ENCODE measurements at regions not wholly inside any gene's neighbourhood (a gene's known extent, or its start where the extent isn't known, plus 50 kb on each side); places are given as distances from the start of the nearest gene placed in this dataset.

DNA sequence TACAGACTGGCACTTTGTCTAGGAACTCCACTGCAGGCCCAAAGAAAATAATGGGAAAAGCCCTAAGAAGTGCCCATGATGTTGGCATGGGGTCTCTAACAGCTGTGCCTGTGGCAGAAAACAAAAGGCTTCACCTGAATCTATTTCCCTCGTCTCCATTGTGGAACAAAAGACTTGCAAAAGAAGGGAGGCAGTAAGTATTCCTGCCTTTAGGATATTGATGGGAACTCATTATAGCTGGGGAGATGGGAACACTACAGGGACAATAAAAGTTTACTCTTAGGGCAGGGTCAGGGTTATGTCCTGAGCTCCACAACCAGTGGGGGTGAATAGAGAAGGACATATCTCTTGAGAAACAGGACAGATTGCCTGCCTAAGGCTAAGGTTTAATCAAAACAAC, 930.6 kb upstream of the EPHA6 start:
- Histone ChIP-seq H3K27me3 (ENCODE audit: insufficient read depth, low read depth, severe bottlenecking) (peaks cover 42% of the 10 kb centered on the region), H3K4me3 (ENCODE audit: low read depth, low read length) (no peak overlapping the region), H3K9me3 (ENCODE audit: severe bottlenecking) (no peaks in the 10 kb centered on the region), H3K27ac (no peak overlapping the region), H3K36me3 (no peaks in the 10 kb centered on the region)
- TF ChIP-seq, protein P1, sequence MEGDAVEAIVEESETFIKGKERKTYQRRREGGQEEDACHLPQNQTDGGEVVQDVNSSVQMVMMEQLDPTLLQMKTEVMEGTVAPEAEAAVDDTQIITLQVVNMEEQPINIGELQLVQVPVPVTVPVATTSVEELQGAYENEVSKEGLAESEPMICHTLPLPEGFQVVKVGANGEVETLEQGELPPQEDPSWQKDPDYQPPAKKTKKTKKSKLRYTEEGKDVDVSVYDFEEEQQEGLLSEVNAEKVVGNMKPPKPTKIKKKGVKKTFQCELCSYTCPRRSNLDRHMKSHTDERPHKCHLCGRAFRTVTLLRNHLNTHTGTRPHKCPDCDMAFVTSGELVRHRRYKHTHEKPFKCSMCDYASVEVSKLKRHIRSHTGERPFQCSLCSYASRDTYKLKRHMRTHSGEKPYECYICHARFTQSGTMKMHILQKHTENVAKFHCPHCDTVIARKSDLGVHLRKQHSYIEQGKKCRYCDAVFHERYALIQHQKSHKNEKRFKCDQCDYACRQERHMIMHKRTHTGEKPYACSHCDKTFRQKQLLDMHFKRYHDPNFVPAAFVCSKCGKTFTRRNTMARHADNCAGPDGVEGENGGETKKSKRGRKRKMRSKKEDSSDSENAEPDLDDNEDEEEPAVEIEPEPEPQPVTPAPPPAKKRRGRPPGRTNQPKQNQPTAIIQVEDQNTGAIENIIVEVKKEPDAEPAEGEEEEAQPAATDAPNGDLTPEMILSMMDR (IDR thresholded peaks at IDR 0.05; ENCODE audit: low read depth, low read length), result no peak
- DNase-seq, result no peak

DNA sequence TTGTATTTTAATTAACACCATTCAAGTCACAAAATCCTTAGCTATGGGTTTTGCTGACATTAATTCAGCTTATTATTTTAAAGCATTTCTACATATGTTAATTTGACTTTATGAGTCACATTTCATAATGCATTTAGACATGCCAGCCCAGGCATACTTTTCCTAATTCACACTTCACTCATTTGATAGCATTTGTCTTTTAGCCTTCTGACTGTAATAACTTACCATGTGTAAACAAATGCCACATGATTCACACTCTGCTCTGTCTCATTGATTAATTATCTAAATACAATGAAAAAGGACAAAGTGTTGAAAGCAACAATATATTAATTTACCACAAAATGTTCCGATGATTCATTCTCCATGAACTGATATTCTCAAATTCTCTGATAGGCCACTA, 927.8 kb upstream of the EPHA6 start:
- TF ChIP-seq, protein P1 (IDR thresholded peaks at IDR 0.05; ENCODE audit: low read depth, low read length), result no peak
- no peak overlapping the region for H3K4me3 ChIP-seq (ENCODE audit: low read depth, low read length)
- peaks cover 45% of the 10 kb centered on the region for H3K27me3 ChIP-seq (ENCODE audit: insufficient read depth, low read depth, severe bottlenecking)
- H3K27ac ChIP-seq, result no peak overlapping the region
- no peak for DNase-seq
- no peaks in the 10 kb centered on the region for H3K9me3 ChIP-seq (ENCODE audit: severe bottlenecking)
- no peaks in the 10 kb centered on the region for H3K36me3 ChIP-seq

DNA sequence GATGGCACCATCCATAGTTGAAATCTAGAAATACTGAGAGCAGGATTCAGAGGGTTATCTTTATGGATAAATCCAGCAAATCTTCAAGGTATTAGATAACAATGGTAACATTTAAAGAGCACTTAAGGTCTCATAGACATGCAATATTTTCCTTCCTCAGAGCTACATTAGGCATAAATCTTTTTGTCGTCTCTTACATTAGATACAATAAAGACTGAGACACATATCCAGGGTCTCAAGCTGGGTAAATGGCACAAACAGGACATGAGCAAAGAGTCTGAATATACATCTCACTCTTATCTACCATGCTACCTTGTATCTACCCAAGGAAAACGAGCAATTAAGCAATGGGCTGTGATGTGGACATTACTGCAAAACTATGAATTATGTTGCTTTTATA, 927.3 kb upstream of the EPHA6 start:
- peaks cover 46% of the 10 kb centered on the region for H3K27me3 ChIP-seq (ENCODE audit: insufficient read depth, low read depth, severe bottlenecking)
- H3K27ac ChIP-seq, result no peak overlapping the region
- H3K4me3 ChIP-seq (ENCODE audit: low read depth, low read length), result no peak overlapping the region
- TF ChIP-seq, protein P1 (IDR thresholded peaks at IDR 0.05; ENCODE audit: low read depth, low read length), result no peak
- H3K36me3 ChIP-seq, result no peaks in the 10 kb centered on the region
- no peaks in the 10 kb centered on the region for H3K9me3 ChIP-seq (ENCODE audit: severe bottlenecking)
- no peak for DNase-seq

DNA sequence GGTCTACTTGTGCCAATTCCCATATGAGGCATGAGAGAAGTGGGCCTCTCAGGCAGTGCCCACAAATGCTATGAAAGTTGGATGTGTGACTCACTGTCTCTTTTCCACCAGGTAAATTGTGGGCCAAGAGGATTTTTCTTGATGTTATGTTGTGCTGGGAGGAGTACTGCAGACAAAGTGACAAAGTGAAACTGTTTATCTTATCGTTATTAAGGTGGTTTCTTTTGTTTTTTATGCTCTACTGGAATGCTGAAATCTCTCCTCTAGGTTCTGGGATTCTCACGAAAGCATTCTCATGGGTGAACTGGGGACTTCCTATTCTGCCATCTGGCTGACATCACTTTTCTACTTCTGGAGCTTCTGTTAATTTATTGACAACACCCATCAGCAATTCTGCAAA, 919.6 kb upstream of the EPHA6 start:
- Histone ChIP-seq H3K4me3 (ENCODE audit: low read depth, low read length) (no peak overlapping the region), H3K27me3 (ENCODE audit: insufficient read depth, low read depth, severe bottlenecking) (peaks cover 10% of the 10 kb centered on the region), H3K9me3 (ENCODE audit: severe bottlenecking) (no peaks in the 10 kb centered on the region), H3K36me3 (no peaks in the 10 kb centered on the region), H3K27ac (no peak overlapping the region)
- TF ChIP-seq, protein P1 (IDR thresholded peaks at IDR 0.05; ENCODE audit: low read depth, low read length), result no peak
- DNase-seq, result no peak

DNA sequence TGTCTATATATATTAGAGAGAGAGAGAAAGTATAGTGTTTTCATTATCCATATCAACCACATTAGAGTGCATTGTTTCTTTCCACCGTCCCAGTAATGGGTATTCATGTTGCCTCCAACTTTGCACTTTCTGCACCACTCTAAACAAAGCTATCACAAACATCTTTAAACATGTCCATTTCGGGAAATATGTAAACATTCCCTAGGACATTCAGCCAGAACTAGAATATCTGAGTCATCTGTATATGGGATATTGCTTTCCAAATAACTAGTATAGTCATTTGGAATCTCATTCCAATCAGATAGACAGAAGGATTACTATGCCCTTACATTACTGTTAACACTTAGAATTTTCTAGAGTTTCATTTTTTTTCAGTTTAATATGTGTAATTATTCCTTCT, 914.9 kb upstream of the EPHA6 start:
- no peak for DNase-seq
- TF ChIP-seq, protein P1 (IDR thresholded peaks at IDR 0.05; ENCODE audit: low read depth, low read length), result no peak
- Histone ChIP-seq H3K4me3 (ENCODE audit: low read depth, low read length) (no peak overlapping the region), H3K27me3 (ENCODE audit: insufficient read depth, low read depth, severe bottlenecking) (peaks cover 5% of the 10 kb centered on the region), H3K27ac (no peak overlapping the region), H3K9me3 (ENCODE audit: severe bottlenecking) (no peaks in the 10 kb centered on the region), H3K36me3 (no peaks in the 10 kb centered on the region)

DNA sequence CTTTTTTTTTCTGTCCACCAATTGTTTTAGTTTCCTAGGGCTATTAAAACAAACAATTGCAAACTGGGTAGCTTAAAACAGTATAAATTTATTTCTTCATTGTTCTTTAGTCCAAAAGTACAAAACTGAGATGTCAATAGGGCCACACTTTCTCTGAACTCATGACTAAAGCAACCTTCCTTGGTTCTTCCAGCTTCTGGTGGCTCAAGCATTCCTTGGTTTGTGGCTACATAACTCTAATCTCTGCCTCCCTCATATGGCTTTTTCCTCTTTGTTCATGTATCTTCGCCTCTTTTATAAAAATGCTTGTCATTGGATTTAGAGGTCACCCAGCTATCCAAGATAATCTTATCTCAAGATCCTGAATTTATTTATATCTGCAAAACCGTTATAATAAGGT, 914.5 kb upstream of the EPHA6 start:
- no peak overlapping the region for H3K27ac ChIP-seq
- H3K4me3 ChIP-seq (ENCODE audit: low read depth, low read length), result no peak overlapping the region
- H3K27me3 ChIP-seq (ENCODE audit: insufficient read depth, low read depth, severe bottlenecking), result peaks cover 5% of the 10 kb centered on the region
- no peaks in the 10 kb centered on the region for H3K9me3 ChIP-seq (ENCODE audit: severe bottlenecking)
- no peak for DNase-seq
- no peaks in the 10 kb centered on the region for H3K36me3 ChIP-seq
- TF ChIP-seq, protein P1 (IDR thresholded peaks at IDR 0.05; ENCODE audit: low read depth, low read length), result no peak
